ENCODE measurements at regions not wholly inside any gene's neighbourhood (a gene's known extent, or its start where the extent isn't known, plus 50 kb on each side); places are given as distances from the start of the nearest gene placed in this dataset.
A peak's percentile ranks its signal among the peaks of the same experiment; 100 is the strongest.

DNA sequence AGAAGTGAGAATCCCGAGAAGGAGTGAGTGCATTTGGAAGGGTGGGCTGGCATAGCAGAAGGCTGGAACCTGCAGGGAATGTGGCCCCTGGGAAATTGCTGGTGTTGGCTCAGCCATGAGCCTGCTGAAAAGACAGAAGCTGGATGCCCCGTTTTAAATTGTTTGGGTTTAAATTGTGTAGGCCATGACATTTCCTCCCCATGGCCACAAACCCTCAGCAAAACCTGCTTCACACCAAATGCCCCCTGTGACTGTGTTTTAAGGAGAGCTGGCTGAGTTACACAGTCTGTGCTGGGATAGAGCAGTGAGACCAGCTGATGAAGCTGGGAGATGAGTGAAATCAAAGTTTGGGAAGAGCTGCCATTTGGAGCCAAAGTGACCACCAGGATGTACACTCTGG lies 216.3 kb upstream of the RGMA start:
- intact Hi-C loops (cut with DNase I), result no loop called here
- DNase-seq, result no peak

DNA sequence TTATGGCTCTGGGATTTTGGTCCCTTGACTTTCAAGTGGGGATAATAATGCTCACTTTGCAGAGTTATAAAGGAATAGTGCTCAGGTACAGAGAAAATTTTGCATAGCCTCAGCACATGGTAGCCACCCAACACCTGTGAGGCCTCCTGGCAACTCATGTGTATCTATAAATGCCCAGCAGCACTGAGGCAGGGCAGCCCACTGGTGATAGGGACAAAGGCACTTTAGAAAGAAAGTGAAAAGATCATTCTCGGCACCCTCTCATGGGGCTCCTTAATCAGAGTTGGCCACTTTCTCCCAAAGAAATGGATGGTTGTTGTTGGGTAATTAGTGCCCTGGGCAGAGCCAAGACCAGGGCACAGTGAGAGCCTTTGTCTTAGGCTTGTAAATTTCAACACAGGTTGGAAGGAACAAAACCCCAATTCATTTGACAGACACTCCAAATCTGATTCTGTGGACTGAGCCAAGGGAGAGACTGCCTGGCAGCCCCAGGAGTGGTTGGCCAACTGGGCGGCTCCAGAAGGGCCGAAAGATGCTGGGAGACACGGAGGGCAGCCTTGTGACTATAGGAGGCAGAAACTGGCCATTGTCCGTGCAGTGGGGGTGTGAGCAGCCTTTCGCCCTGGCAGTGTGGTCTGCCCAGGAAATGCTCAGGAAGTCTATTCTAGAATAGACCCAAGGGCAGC lies 213.2 kb upstream of the RGMA start:
- intact Hi-C loops (cut with DNase I), result no loop called here
- peak; percentile 36 to 90 (median 71) for DNase-seq

DNA sequence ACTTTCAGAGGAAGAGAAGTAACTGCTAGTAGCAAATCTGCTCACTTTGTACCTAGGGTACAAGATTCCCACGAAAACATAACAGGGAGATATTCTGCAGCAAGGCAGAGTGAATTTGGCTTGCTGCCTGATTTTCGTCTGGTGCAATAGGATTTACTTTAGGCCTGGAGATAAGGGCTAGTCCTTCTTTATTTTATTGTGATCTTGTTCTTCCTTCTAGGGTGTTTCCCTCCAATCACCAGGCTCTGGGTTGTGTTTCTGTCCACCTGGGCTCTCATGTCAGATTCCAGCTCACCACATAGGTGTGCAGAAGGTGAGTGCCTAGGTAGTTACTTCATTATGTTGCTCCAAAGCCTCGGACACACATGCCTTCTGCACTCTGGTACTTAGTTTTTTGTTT lies 211.8 kb upstream of the RGMA start:
- intact Hi-C loops (cut with DNase I), result no loop called here
- DNase-seq, result peak in 1 of 42 donors; percentile 36

DNA sequence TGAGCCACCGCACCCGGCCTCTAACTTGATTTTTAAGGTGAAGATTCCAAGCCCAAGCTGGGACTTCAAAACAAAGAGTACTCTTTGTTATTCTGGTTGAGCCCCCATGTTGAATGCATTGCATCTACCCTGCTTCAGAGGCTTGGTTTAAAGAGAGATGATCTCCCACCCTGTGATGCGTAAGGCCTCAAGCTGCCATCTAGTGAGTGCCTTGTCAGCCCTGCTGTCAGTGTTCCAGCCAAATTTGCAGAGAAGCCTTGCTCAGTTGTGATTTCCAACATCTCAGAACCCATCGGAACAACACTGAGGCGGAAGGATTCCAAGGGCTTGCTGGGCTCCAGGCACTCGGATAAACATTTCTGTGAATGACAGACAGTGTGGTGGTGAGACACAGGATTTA lies 210.7 kb upstream of the RGMA start:
- intact Hi-C loops (cut with DNase I), result no loop called here

DNA sequence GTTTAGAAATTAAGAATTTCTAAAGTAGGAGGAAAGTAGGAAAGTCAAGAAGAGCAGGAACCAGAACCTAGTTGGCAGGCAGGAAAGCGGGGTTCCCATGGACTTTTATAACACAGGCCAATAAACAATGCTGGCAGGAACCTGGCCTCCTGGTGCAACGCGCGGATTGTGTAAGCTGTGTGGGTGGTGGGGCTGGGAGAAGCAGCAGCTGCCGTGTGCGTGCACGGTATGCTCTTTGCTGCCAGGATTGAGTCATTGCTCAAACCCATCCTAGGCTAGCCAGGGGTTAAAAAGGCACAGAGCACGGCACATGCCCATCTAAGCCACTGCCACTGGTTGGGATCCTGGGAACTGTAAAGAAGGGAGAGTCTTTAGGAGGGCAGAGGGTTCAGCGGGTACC lies 209.9 kb upstream of the RGMA start:
- DNase-seq, result peak in 2 of 42 donors; percentile 17 to 32
- intact Hi-C loops (cut with DNase I), result no loop called here

More for the DNA sequence above, 210.7 kb upstream of the RGMA start:
- DNase-seq, result peak in 1 of 42 donors; percentile 34

DNA sequence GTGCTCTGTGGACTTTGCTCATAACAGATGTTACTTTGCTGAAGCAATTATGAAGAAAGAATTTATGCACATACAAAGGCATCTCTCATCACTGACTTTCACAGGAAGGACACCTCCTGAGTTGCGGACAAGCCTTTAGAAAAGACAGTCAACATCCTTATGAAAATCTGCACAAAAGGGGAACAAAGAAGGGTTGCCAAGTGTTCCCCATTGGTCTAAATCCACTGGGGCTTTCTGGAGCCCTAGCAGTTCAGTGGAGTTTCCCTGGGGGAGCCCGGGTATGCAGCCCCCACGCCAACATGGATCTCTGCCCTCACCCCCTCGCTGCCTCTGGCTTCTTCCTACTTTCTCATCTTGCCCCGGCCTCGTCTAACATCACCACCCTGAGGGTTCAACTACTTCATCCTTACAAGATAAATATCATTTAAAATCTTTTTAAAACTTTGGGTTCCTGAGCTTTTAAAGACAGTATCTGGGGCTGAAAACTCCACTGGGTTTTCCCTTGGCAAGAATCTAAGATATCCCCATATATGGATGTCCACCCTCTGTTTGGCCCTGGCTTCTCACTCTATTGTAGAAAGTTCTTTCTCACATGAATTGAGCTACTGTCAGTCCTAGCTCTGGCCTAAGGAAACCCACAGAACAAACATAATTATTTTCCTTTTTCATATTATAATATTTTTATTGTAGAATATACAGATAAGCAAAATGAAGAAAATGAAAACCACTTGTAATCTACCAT lies 207.9 kb upstream of the RGMA start:
- DNase-seq, result peak in 1 of 42 donors; percentile 35
- intact Hi-C loops (cut with DNase I), result no loop called here

- DNase-seq, result no peak
- intact Hi-C loops (cut with DNase I), result no loop called here
These were observed 205.9 kb upstream of the RGMA start for GRCh38 chr15:93294896-93295295.

DNA sequence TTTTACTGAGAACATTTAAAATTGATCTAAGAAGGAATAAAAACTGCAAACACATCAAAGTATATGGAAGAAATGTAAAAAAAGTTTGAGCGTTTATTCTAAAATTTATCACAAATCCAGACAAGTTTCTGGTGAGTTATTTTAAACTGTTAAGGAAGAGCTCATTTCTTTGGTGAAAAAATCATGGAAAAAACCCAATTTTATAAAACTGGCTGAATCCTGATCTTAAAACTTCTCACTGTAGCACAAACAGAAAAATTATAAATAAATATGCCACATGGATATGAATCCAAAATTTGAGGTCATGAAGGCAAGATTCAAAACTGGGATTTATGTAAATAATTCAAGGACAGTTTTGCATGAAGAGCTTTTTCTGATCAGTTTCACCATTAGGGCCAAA lies 205.1 kb upstream of the RGMA start:
- intact Hi-C loops (cut with DNase I), result no loop called here
- no peak for DNase-seq

DNA sequence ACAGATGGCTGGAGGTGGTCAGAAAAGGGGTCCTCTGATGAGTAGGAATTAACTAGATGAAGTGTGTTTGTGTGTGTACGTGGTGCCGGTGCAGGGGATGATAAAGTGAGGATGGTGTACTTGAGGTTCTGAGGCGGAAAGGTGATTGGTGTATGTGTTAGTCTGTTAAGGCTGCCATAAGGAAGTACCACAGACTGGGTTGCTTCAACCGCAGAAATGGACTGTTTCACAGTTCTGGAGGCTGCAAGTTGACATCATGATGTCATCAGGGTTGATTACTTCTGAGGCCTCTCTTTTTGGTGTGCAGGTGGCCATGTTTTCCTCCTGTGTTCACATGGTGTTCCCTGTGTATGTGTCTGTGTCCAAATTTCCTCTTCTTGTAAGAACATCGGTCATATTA lies 202.4 kb upstream of the RGMA start:
- intact Hi-C loops (cut with DNase I), result no loop called here
- DNase-seq, result peak in 1 of 42 donors; percentile 17

DNA sequence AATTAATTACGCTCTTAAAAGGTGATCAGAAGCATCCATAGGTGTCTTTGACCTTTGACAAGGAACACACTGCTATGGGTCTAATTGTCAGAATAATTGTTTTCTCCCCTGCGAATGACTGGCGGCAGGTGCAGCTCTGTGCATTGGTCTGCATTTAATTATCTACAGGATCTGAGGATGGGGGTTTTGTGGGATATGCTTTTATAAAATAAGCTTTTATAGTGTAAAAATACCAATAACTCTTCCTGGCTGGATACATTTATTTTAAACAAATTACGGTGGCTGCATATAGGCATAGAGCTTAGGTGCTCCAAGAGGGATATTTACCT lies 201.6 kb upstream of the RGMA start:
- intact Hi-C loops (cut with DNase I), result no loop called here
- no peak for DNase-seq

GRCh38 chr15:93289941-93290617 lies 201.1 kb upstream of the RGMA start:
- peak in 3 of 42 donors; percentile 2 to 14 (median 12) for DNase-seq
- intact Hi-C loops (cut with DNase I), result no loop called here

DNA sequence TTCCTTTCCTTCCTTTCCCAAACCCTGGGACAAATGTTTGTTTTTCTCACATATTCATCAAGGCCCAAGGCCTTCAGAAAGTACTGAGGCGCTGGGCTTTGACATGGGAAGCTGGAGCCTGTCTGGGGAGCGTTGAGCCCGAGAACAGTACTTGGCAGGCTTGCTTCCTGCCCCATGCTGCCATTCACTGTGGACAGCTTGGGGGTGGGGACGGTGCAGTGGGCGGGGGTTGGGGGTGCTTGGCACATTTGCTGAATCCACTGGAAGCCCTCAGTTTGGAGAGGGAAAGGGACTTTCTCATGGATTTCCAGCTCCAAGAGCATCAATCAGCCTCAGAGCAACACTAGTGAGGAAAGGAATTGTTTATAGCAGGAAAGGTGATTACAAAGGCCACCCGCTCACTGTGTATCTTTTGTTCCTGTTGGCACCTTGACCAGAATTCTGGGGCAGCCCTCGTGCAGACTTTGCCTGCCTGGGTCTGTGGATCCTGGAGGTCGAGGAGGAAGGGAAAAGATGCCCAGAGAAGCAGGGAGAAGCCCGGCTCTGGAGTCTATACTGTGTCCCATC lies 199.8 kb upstream of the RGMA start:
- peak in 16 of 42 donors; percentile 25 to 61 (median 47) for DNase-seq
- intact Hi-C loops (cut with DNase I), result no loop called here

DNA sequence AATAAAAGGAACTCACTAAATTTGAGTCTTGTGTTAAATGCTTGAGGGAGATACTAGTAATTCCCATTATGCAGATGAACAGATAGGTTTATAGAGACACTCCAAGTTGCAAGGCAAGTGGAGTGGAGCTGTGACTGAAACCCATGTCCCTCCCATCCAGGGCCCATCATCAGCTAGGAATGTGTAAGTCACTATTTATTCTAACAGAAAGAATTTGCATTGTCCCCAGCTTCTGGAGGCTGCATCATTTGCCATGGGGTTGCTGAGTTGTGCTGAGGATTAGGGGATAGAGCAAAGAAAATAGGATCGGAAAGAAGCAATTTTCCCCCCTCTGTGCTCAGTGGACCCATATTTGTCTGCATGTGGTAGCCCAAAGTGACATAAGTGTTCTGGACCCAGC lies 197.4 kb upstream of the RGMA start:
- peak in 1 of 42 donors; percentile 21 for DNase-seq
- intact Hi-C loops (cut with DNase I), result no loop called here

- intact Hi-C loops (cut with DNase I), result no loop called here
- DNase-seq, result no peak
These were observed 194.8 kb upstream of the RGMA start for GRCh38 chr15:93283854-93284253.

- DNase-seq, result no peak
- intact Hi-C loops (cut with DNase I), result no loop called here
These were observed 193.8 kb upstream of the RGMA start for GRCh38 chr15:93282808-93283207.

GRCh38 chr15:93278783-93279182 lies 189.8 kb upstream of the RGMA start:
- intact Hi-C loops (cut with DNase I), result no loop called here

GRCh38 chr15:93278006-93278405 lies 189.0 kb upstream of the RGMA start:
- intact Hi-C loops (cut with DNase I), result no loop called here
- DNase-seq, result no peak

More at GRCh38 chr15:93278783-93279182, 189.8 kb upstream of the RGMA start:
- DNase-seq, result no peak

DNA sequence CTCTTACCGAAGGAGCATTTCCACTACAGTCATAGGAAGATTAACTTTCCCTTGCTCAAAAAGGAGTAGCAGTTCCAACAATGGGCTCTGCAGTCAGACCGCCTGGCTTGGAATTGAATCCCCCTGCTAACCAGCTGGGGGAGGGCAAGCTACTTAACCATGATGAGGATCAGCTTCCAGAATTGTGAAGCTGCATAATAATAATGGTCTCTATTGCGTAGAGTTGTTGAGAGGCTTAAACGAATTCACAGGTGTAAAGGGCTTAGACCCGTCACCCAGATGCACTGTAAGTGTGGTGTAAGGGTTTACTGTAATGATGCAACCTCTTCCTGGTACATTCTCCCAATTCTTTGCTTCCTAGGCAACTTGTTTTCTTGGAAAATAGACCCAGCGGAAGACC lies 185.2 kb upstream of the RGMA start:
- intact Hi-C loops (cut with DNase I), result no loop called here
- DNase-seq, result no peak

- intact Hi-C loops (cut with DNase I), result no loop called here
- peak in 2 of 42 donors; percentile 3 to 38 for DNase-seq
These were observed 182.9 kb upstream of the RGMA start for GRCh38 chr15:93271871-93272270.

GRCh38 chr15:93270937-93271467 lies 182.0 kb upstream of the RGMA start:
- peak in 1 of 42 donors; percentile 29 for DNase-seq
- intact Hi-C loops (cut with DNase I), result no loop called here
